B cell (primary cell): ENCODE measurements at regions not wholly inside any gene's neighbourhood (a gene's known extent, or its start where the extent isn't known, plus 50 kb on each side); places are given as distances from the start of the nearest gene placed in this dataset.

Experiments
- ATAC-seq: fragments of 200-7000 bp; cut with Tn5 transposase; one replicate; pipeline ENCODE4 v1.10.0; 2021; ENCODE audit warnings: low read depth, mild to moderate bottlenecking, moderate number of reproducible peaks, moderate library complexity
- CTCF ChIA-PET: fragments of 350-600 bp; sonication (Branson Sonifier 250); formaldehyde crosslinking; loops from one replicate; lab custom pipeline; 2021; ENCODE audit warnings: antibody characterized with exemption, inconsistent platforms; lab: Charles Lee
- POLR2A ChIA-PET: fragments of 350-600 bp; sonication (Branson Sonifier 250); formaldehyde crosslinking; loops from one replicate; lab custom pipeline; 2021; ENCODE audit warnings: antibody characterized with exemption; lab: Charles Lee
- DNase-seq: peaks from one replicate; pipeline ENCODE4 v3.0.0; 2013
- H2AFZ ChIP-seq: 2 replicates; pipeline ENCODE4 v1.6.1; 2012; ENCODE audit warnings: mild to moderate bottlenecking, low read depth, low read length; ENCODE audit not compliant: insufficient read depth, poor library complexity, severe bottlenecking
- H3K27ac ChIP-seq, 2 donors: 1 replicate in 1 of 2; 2 replicates in 1 of 2; pipeline ENCODE4 v1.5.1; 2012 to 2013; ENCODE audit warnings: low read length in 2 of 2, mild to moderate bottlenecking in 2 of 2, moderate library complexity in 1 of 2
- H3K27me3 ChIP-seq, 4 experiments: fragments of 200-600 bp in 1 of 4; sonication (generic) in 1 of 4; replicated peaks in 1 of 4; 1 replicate in 2 of 4; 2 replicates in 2 of 4; pipeline versions ENCODE4 v1.6.1 to v1.7.0; 2013 to 2016; ENCODE audit warnings: low read length in 3 of 4, mild to moderate bottlenecking in 2 of 4, mixed read lengths in 1 of 4, moderate library complexity in 1 of 4; ENCODE audit not compliant: insufficient read depth in 4 of 4, control insufficient read depth in 3 of 4; ENCODE audit errors: control extremely low read depth in 1 of 4
- H3K36me3 ChIP-seq, 2 experiments: replicated peaks in 1 of 2; 1 replicate in 1 of 2; 2 replicates in 1 of 2; pipeline versions ENCODE4 v1.6.1 to v1.7.1; 2013; ENCODE audit warnings: low read length in 1 of 2; ENCODE audit not compliant: insufficient read depth in 2 of 2, control insufficient read depth in 1 of 2; ENCODE audit errors: control extremely low read depth in 1 of 2, extremely low read depth in 1 of 2
- H3K4me1 ChIP-seq, 2 donors: fragments of 200-600 bp in 1 of 2; sonication (generic) in 1 of 2; 1 replicate in 1 of 2; 2 replicates in 1 of 2; pipeline versions ENCODE4 v1.5.1 to v1.6.1; 2013 to 2017; ENCODE audit warnings: low read length in 2 of 2; ENCODE audit not compliant: control insufficient read depth in 2 of 2, insufficient read depth in 2 of 2
- H3K4me2 ChIP-seq: replicated peaks from 2 replicates; pipeline ENCODE3; 2012; ENCODE audit warnings: mild to moderate bottlenecking, low read depth, low read length; ENCODE audit not compliant: poor library complexity, severe bottlenecking
- H3K4me3 ChIP-seq, 5 experiments: fragments of 200-600 bp in 1 of 5; sonication (generic) in 1 of 5; 1 replicate in 3 of 5; 2 replicates in 2 of 5; pipeline versions ENCODE4 v1.5.1 to v1.7.0; 2011 to 2016; ENCODE audit warnings: low read length in 4 of 5, mild to moderate bottlenecking in 4 of 5, low read depth in 2 of 5, control low read depth in 1 of 5, moderate library complexity in 1 of 5; ENCODE audit not compliant: insufficient read depth in 1 of 5; ENCODE audit errors: control extremely low read depth in 1 of 5, extremely low read depth in 1 of 5
- H3K79me2 ChIP-seq: fragments of 200-600 bp; sonication (generic); one replicate; pipeline ENCODE4 v1.6.0; 2016; ENCODE audit warnings: low read length; ENCODE audit not compliant: control insufficient read depth, insufficient read depth
- H3K9ac ChIP-seq: fragments of 200-600 bp; sonication (generic); 2 replicates; pipeline ENCODE4 v1.6.1; 2017; ENCODE audit warnings: mild to moderate bottlenecking, low read length, moderate library complexity
- H3K9me3 ChIP-seq, 3 donors: one replicate each; pipeline versions ENCODE4 v1.6.1 to v1.7.1; 2013; ENCODE audit warnings: low read length in 2 of 3; ENCODE audit not compliant: control insufficient read depth in 2 of 3, insufficient read depth in 1 of 3; ENCODE audit errors: control extremely low read depth in 1 of 3
- H4K20me1 ChIP-seq: 2 replicates; pipeline ENCODE4 v1.6.0; 2012; ENCODE audit warnings: mild to moderate bottlenecking, low read length; ENCODE audit not compliant: insufficient read depth, control insufficient read depth, poor library complexity, severe bottlenecking
- H3K27ac Mint-ChIP-seq: one replicate; pipeline ENCODE4 v1.8.0; 2021; ENCODE audit warnings: mixed read lengths
- H3K27me3 Mint-ChIP-seq: one replicate; pipeline ENCODE4 v1.8.0; 2021; ENCODE audit warnings: mixed read lengths
- H3K4me1 Mint-ChIP-seq: one replicate; pipeline ENCODE4 v1.8.0; 2021; ENCODE audit warnings: mixed read lengths
- H3K4me3 Mint-ChIP-seq: one replicate; pipeline ENCODE4 v1.8.0; 2021; ENCODE audit warnings: mixed read lengths
- H3K9me3 Mint-ChIP-seq: one replicate; pipeline ENCODE4 v1.8.0; 2022; ENCODE audit warnings: mixed read lengths; ENCODE audit not compliant: insufficient read depth
- EZH2 ChIP-seq: IDR thresholded peaks from 2 replicates; pipeline ENCODE4 v1.6.1; 2012; ENCODE audit warnings: borderline replicate concordance, low read depth, mild to moderate bottlenecking, moderate library complexity, low read length; ENCODE audit not compliant: insufficient read depth, poor library complexity, severe bottlenecking
- whole genome bisulfite sequencing: methylation state at CpG from one replicate; pipeline ENCODE4 v1.1.5; 2013; ENCODE audit warnings: missing lambda C conversion rate; ENCODE audit not compliant: insufficient coverage; 5-methylcytosine and 5-hydroxymethylcytosine counted together
- intact Hi-C: fragments of 100-400 bp; cut with micrococcal nuclease; formaldehyde crosslinking; loops from one replicate; pipeline ENCODE4 v1.10.0; 2022
- TF ChIP-seq, protein P1 (sequence below): fragments of 200-600 bp; IDR thresholded peaks from one replicate; pipeline ENCODE4 v1.8.0; 2022; ENCODE audit warnings: antibody characterized with exemption, mild to moderate bottlenecking

DNA sequence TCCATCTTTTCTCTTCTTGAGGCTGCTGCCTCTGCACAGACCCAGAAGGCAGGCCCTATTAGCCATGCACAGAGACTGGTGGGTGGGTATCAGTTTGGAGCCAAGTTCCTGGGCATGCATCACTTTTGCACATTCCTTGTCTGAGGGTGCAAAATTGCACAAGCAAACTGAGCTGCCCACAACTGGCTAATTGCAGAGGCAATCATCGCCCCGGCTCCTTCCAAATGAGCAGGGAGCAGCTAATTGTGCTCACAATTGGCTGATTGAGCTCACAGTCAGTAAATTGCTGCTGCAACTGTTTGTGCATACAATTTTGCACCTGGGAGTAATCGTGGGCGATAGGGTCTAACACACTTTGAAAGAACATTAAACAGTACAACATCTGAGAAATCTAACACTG, 511.4 kb downstream of the DHX35 start:
- Histone ChIP-seq H3K36me3 (no peaks in the 10 kb centered on the region), H3K4me3 (no peak overlapping the region), H3K4me1 (no peaks in the 10 kb centered on the region), H4K20me1 (no peaks in the 10 kb centered on the region), H2AFZ (no peak overlapping the region), H3K27ac (no peak overlapping the region), H3K9ac (no peak overlapping the region), H3K79me2 (no peaks in the 10 kb centered on the region), H3K4me2 (no peak overlapping the region), H3K27me3 (no peaks in the 10 kb centered on the region), H3K9me3 (no peaks in the 10 kb centered on the region)
- DNase-seq (no peak), ATAC-seq (no peak)
- intact Hi-C loops: no loop called here
- Mint-ChIP-seq H3K4me1 (no peaks in the 10 kb centered on the region), H3K27me3 (no peaks in the 10 kb centered on the region), H3K9me3 (no peaks in the 10 kb centered on the region), H3K27ac (no peak overlapping the region), H3K4me3 (no peak overlapping the region)
- TF ChIP-seq, protein P1, sequence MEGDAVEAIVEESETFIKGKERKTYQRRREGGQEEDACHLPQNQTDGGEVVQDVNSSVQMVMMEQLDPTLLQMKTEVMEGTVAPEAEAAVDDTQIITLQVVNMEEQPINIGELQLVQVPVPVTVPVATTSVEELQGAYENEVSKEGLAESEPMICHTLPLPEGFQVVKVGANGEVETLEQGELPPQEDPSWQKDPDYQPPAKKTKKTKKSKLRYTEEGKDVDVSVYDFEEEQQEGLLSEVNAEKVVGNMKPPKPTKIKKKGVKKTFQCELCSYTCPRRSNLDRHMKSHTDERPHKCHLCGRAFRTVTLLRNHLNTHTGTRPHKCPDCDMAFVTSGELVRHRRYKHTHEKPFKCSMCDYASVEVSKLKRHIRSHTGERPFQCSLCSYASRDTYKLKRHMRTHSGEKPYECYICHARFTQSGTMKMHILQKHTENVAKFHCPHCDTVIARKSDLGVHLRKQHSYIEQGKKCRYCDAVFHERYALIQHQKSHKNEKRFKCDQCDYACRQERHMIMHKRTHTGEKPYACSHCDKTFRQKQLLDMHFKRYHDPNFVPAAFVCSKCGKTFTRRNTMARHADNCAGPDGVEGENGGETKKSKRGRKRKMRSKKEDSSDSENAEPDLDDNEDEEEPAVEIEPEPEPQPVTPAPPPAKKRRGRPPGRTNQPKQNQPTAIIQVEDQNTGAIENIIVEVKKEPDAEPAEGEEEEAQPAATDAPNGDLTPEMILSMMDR: no peak
- no peak for TF ChIP-seq EZH2
- WGBS: 93% methylated on average over 2 of the region's 4 CpGs
- POLR2A ChIA-PET: no interaction called here
- CTCF ChIA-PET: no interaction called here

DNA sequence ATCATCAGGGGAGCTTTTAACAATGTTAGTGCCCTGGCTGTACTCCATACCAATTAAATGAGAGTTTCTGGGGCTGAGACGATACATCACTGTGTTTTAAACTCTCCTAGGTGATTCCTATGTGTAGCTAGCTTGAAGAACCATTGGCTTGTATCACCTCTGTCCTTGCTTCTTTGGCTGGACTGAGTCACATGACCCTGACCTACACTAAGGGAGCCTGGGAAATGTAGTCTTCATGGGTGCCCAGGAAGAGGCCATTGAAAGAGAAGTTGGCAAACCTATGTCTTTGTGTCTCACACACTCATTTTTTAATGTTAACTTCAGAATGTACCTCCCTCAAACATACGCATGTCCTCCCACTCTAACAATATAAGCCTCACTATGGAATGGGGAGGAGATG, 506.6 kb downstream of the DHX35 start:
- Histone ChIP-seq H3K27me3 (peaks cover 0 to 3% (median 0%) of the 10 kb centered on the region in 4 experiments), H4K20me1 (no peaks in the 10 kb centered on the region), H2AFZ (no peak overlapping the region), H3K27ac (no peak overlapping the region), H3K79me2 (no peaks in the 10 kb centered on the region), H3K4me3 (no peak overlapping the region), H3K4me1 (no peaks in the 10 kb centered on the region), H3K9ac (no peak overlapping the region), H3K9me3 (peaks cover 0 to 2% (median 0%) of the 10 kb centered on the region in 3 donors), H3K4me2 (no peak overlapping the region), H3K36me3 (no peaks in the 10 kb centered on the region)
- WGBS: no CpG with 5 or more reads among the region's 2 CpGs
- H3K9me3 Mint-ChIP-seq: no peaks in the 10 kb centered on the region
- H3K4me3 Mint-ChIP-seq: no peak overlapping the region
- no peak for ATAC-seq
- H3K4me1 Mint-ChIP-seq: no peaks in the 10 kb centered on the region
- intact Hi-C loops: no loop called here
- ChIA-PET CTCF (no interaction called here), POLR2A (no interaction called here)
- H3K27ac Mint-ChIP-seq: no peak overlapping the region
- DNase-seq: no peak
- peaks cover 4% of the 10 kb centered on the region for H3K27me3 Mint-ChIP-seq
- no peak for TF ChIP-seq EZH2
- TF ChIP-seq, protein P1: no peak
